H9 (cell line): ENCODE measurements at regions not wholly inside any gene's neighbourhood (a gene's known extent, or its start where the extent isn't known, plus 50 kb on each side); places are given as distances from the start of the nearest gene placed in this dataset.

Source experiments
- DNase-seq: peaks from one replicate; pipeline ENCODE4 v3.0.0-alpha.2; 2017
- H2AFZ ChIP-seq: one replicate; pipeline ENCODE4 v1.6.1; 2013; ENCODE audit warnings: mild to moderate bottlenecking, low read length, control low read depth, moderate library complexity
- H2AK5ac ChIP-seq: 2 replicates; pipeline ENCODE4 v1.6.1; 2013; ENCODE audit warnings: low read length, control low read depth, mixed read lengths; ENCODE audit not compliant: insufficient read length
- H2BK120ac ChIP-seq: one replicate; pipeline ENCODE4 v1.6.1; 2013; ENCODE audit warnings: low read depth, mild to moderate bottlenecking, low read length, control low read depth, inconsistent platforms; ENCODE audit not compliant: poor library complexity, severe bottlenecking
- H2BK12ac ChIP-seq: 2 replicates; pipeline ENCODE4 v1.6.1; 2013; ENCODE audit warnings: low read length, control low read depth, mixed read lengths, low read depth; ENCODE audit not compliant: insufficient read length
- H2BK15ac ChIP-seq: 2 replicates; pipeline ENCODE4 v1.6.1; 2013; ENCODE audit warnings: low read depth, low read length, control low read depth
- H2BK20ac ChIP-seq: one replicate; pipeline ENCODE4 v1.6.1; 2013; ENCODE audit warnings: low read depth, mild to moderate bottlenecking, low read length, control low read depth, inconsistent platforms; ENCODE audit not compliant: poor library complexity, severe bottlenecking
- H2BK5ac ChIP-seq: 2 replicates; pipeline ENCODE4 v1.6.1; 2013; ENCODE audit warnings: low read length, control low read depth, mixed read lengths; ENCODE audit not compliant: insufficient read length
- H3K14ac ChIP-seq: 2 replicates; pipeline ENCODE4 v1.6.1; 2013; ENCODE audit warnings: low read length, control low read depth; ENCODE audit not compliant: insufficient read depth
- H3K18ac ChIP-seq: 2 replicates; pipeline ENCODE4 v1.6.1; 2013; ENCODE audit warnings: low read depth, mild to moderate bottlenecking, mixed read lengths, low read length, control low read depth; ENCODE audit not compliant: insufficient read length
- H3K23ac ChIP-seq: 2 replicates; pipeline ENCODE4 v1.6.1; 2013; ENCODE audit warnings: low read length, control low read depth, mixed read lengths, low read depth; ENCODE audit not compliant: insufficient read length
- H3K23me2 ChIP-seq: 2 replicates; pipeline ENCODE4 v1.6.1; 2013; ENCODE audit warnings: low read depth, mild to moderate bottlenecking, mixed read lengths, low read length, control low read depth; ENCODE audit not compliant: insufficient read length, poor library complexity, severe bottlenecking
- H3K27ac ChIP-seq: 2 replicates; pipeline ENCODE4 v1.5.1; 2013; ENCODE audit warnings: low read length, control low read depth, mixed read lengths, low read depth; ENCODE audit not compliant: insufficient read length
- H3K27me3 ChIP-seq: 2 replicates; pipeline ENCODE4 v1.6.1; 2013; ENCODE audit warnings: low read length, control low read depth, inconsistent platforms; ENCODE audit not compliant: insufficient read depth
- H3K4ac ChIP-seq: 2 replicates; pipeline ENCODE4 v1.6.1; 2013; ENCODE audit warnings: low read depth, mild to moderate bottlenecking, control low read depth, inconsistent platforms, low read length, moderate library complexity
- H3K4me1 ChIP-seq: 2 replicates; pipeline ENCODE4 v1.6.1; 2013; ENCODE audit warnings: low read length, control low read depth, inconsistent platforms; ENCODE audit not compliant: insufficient read depth
- H3K4me2 ChIP-seq: 2 replicates; pipeline ENCODE4 v1.6.1; 2013; ENCODE audit warnings: low read length, control low read depth, mixed read lengths; ENCODE audit not compliant: insufficient read length, insufficient read depth
- H3K56ac ChIP-seq: 2 replicates; pipeline ENCODE4 v1.6.1; 2013; ENCODE audit warnings: low read depth, mild to moderate bottlenecking, mixed read lengths, low read length, control low read depth; ENCODE audit not compliant: insufficient read length
- H3K79me1 ChIP-seq: 2 replicates; pipeline ENCODE4 v1.6.1; 2013; ENCODE audit warnings: low read depth, mild to moderate bottlenecking, moderate library complexity, low read length, control low read depth, inconsistent platforms; ENCODE audit not compliant: insufficient read depth, poor library complexity, severe bottlenecking
- H3K79me2 ChIP-seq: 2 replicates; pipeline ENCODE4 v1.6.1; 2013; ENCODE audit warnings: low read length, control low read depth, inconsistent platforms; ENCODE audit not compliant: insufficient read depth
- H3K9ac ChIP-seq: 2 replicates; pipeline ENCODE4 v1.6.1; 2013; ENCODE audit warnings: low read length, control low read depth, mixed read lengths; ENCODE audit not compliant: insufficient read length; ENCODE audit errors: extremely low read depth
- H3K9me3 ChIP-seq: one replicate; pipeline ENCODE4 v1.6.1; 2013; ENCODE audit warnings: low read depth, low read length, inconsistent platforms; ENCODE audit not compliant: control insufficient read depth
- H3T11ph ChIP-seq: one replicate; pipeline ENCODE4 v1.6.1; 2013; ENCODE audit warnings: mild to moderate bottlenecking, low read length, control low read depth, inconsistent platforms
- H4K20me1 ChIP-seq: one replicate; pipeline ENCODE4 v1.6.1; 2013; ENCODE audit not compliant: control insufficient read depth, insufficient read length, insufficient read depth
- H4K5ac ChIP-seq: 2 replicates; pipeline ENCODE4 v1.6.1; 2013; ENCODE audit warnings: low read depth, mild to moderate bottlenecking, mixed read lengths, low read length, control low read depth; ENCODE audit not compliant: insufficient read length
- H4K8ac ChIP-seq: replicated peaks from 2 replicates; pipeline ENCODE4 v1.6.1; 2013; ENCODE audit warnings: low read length, control low read depth, mixed read lengths, low read depth; ENCODE audit not compliant: insufficient read length
- H4K91ac ChIP-seq: 2 replicates; pipeline ENCODE4 v1.6.1; 2013; ENCODE audit warnings: low read depth, mild to moderate bottlenecking, moderate library complexity, mixed read lengths, low read length, control low read depth; ENCODE audit not compliant: insufficient read length
- H3K27ac Mint-ChIP-seq, 3 experiments: 2 replicates in 2 of 3; 3 replicates in 1 of 3; pipeline ENCODE4 v1.8.0; 2020 to 2021; ENCODE audit warnings: mixed read lengths in 3 of 3, mild to moderate bottlenecking in 1 of 3, moderate library complexity in 1 of 3
- H3K27me3 Mint-ChIP-seq: 2 replicates; pipeline ENCODE4 v1.8.0; 2021; ENCODE audit warnings: low read depth, mild to moderate bottlenecking, moderate library complexity, mixed read lengths
- H3K36me3 Mint-ChIP-seq, 3 experiments: 2 replicates in 2 of 3; 3 replicates in 1 of 3; pipeline ENCODE4 v1.8.0; 2020 to 2021; ENCODE audit warnings: low read depth in 3 of 3, mixed read lengths in 3 of 3; ENCODE audit not compliant: insufficient read depth in 1 of 3
- H3K4me1 Mint-ChIP-seq, 2 experiments: 2 replicates each; pipeline ENCODE4 v1.8.0; 2020; ENCODE audit warnings: mixed read lengths in 2 of 2
- H3K4me3 Mint-ChIP-seq, 2 experiments: 2 replicates in 1 of 2; 3 replicates in 1 of 2; pipeline ENCODE4 v1.8.0; 2020 to 2021; ENCODE audit warnings: mild to moderate bottlenecking in 2 of 2, mixed read lengths in 2 of 2, moderate library complexity in 1 of 2
- H3K9me3 Mint-ChIP-seq, 2 experiments: 2 replicates in 1 of 2; 3 replicates in 1 of 2; pipeline ENCODE4 v1.8.0; 2020; ENCODE audit warnings: mild to moderate bottlenecking in 2 of 2, mixed read lengths in 2 of 2, moderate library complexity in 1 of 2
- CTCF ChIP-seq: fragments of 200-600 bp; sonication (generic); conservative IDR thresholded peaks from 3 replicates; pipeline ENCODE4 v1.8.0; 2021; ENCODE audit warnings: antibody characterized with exemption, mild to moderate bottlenecking
- WGBS: extraction: QIAGEN DNeasy Blood & Tissue Kit; methylation state at CpG from one replicate; pipeline ENCODE4 v1.1.7; 2013; ENCODE audit warnings: missing lambda C conversion rate, low lambda C conversion rate, mixed read lengths; ENCODE audit not compliant: insufficient read length; ENCODE audit errors: extremely low coverage; 5-methylcytosine and 5-hydroxymethylcytosine counted together

- DNase-seq: no peak
Observed at GRCh38 chr4:28287831-28288233, 1427.2 kb downstream of the STIM2 start.

More at GRCh38 chr4:28287831-28288233, 1427.2 kb downstream of the STIM2 start:
- Mint-ChIP-seq H3K4me1 (peaks cover 12% of the 10 kb centered on the region in 2 experiments), H3K27ac (peak overlapping the region in 1 of 3 experiments; percentile 13; a peak in 2 of 7 replicates), H3K36me3 (peaks cover 10 to 38% (median 21%) of the 10 kb centered on the region in 3 experiments), H3K9me3 (peaks cover 23 to 31% of the 10 kb centered on the region in 2 experiments), H3K27me3 (no peaks in the 10 kb centered on the region), H3K4me3 (no peak overlapping the region)
- H4K5ac ChIP-seq: no peak overlapping the region
- no peak overlapping the region for H2AFZ ChIP-seq
- no peaks in the 10 kb centered on the region for H4K20me1 ChIP-seq
- H3K79me1 ChIP-seq: no peaks in the 10 kb centered on the region
- no peak overlapping the region for H3K14ac ChIP-seq
- H2AK5ac ChIP-seq: no peak overlapping the region
- no peak overlapping the region for H3K9ac ChIP-seq
- H3K4me2 ChIP-seq: no peak overlapping the region
- no peak overlapping the region for H2BK120ac ChIP-seq
- no peak overlapping the region for H3K18ac ChIP-seq
- H3K23me2 ChIP-seq: no peaks in the 10 kb centered on the region
- H3K4me1 ChIP-seq: no peaks in the 10 kb centered on the region; the same call in 1 of the 2 replicates
- H3K27ac ChIP-seq: no peak overlapping the region
- no peak overlapping the region for H3K56ac ChIP-seq
- no CpG with 5 or more reads among the region's 3 CpGs for WGBS
- H2BK12ac ChIP-seq: no peak overlapping the region
- H3K27me3 ChIP-seq: no peaks in the 10 kb centered on the region
- no peak overlapping the region for H3T11ph ChIP-seq
- no peak overlapping the region for H2BK20ac ChIP-seq
- H2BK5ac ChIP-seq: no peak overlapping the region
- H3K23ac ChIP-seq: no peak overlapping the region
- H3K4ac ChIP-seq: no peak overlapping the region
- H2BK15ac ChIP-seq: no peak overlapping the region
- H4K91ac ChIP-seq: no peak overlapping the region
- H3K9me3 ChIP-seq: no peaks in the 10 kb centered on the region
- no peak overlapping the region for H4K8ac ChIP-seq
- no peaks in the 10 kb centered on the region for H3K79me2 ChIP-seq
- no peak for TF ChIP-seq CTCF
